Uterus (tissue), 2 donors: ENCODE measurements at regions not wholly inside any gene's neighbourhood (a gene's known extent, or its start where the extent isn't known, plus 50 kb on each side); places are given as distances from the start of the nearest gene placed in this dataset.

ENCODE experiments used
- CTCF ChIP-seq, 4 experiments: fragments of 200-600 bp in 2 of 4; fragments of 450-650 bp in 2 of 4; sonication (generic) in 2 of 4; IDR thresholded peaks; one replicate each; pipeline ENCODE4 v1.5.1; 2016 to 2019; ENCODE audit warnings: antibody characterized with exemption in 4 of 4, mild to moderate bottlenecking in 2 of 4, moderate library complexity in 1 of 4
- POLR2A ChIP-seq, 2 donors: fragments of 450-650 bp; IDR thresholded peaks; one replicate each; pipeline ENCODE4 v1.6.1; 2016; ENCODE audit warnings: antibody characterized with exemption in 2 of 2, mild to moderate bottlenecking in 1 of 2, moderate library complexity in 1 of 2

GRCh38 chr5:74927336-74927735, 61.1 kb upstream of the FAM169A start:
- no peak for TF ChIP-seq CTCF (IDR thresholded peaks at IDR 0.05)
- TF ChIP-seq POLR2A (IDR thresholded peaks at IDR 0.05) = no peak
